Left forelimb (tissue), 1 donor: ENCODE measurements at regions not wholly inside any gene's neighbourhood (a gene's known extent, or its start where the extent isn't known, plus 50 kb on each side); places are given as distances from the start of the nearest gene placed in this dataset.

ENCODE experiments used
- DNase-seq: peaks from one replicate; pipeline ENCODE4 v3.0.0-alpha.2; 2018; ENCODE audit warnings: low spot score

DNA sequence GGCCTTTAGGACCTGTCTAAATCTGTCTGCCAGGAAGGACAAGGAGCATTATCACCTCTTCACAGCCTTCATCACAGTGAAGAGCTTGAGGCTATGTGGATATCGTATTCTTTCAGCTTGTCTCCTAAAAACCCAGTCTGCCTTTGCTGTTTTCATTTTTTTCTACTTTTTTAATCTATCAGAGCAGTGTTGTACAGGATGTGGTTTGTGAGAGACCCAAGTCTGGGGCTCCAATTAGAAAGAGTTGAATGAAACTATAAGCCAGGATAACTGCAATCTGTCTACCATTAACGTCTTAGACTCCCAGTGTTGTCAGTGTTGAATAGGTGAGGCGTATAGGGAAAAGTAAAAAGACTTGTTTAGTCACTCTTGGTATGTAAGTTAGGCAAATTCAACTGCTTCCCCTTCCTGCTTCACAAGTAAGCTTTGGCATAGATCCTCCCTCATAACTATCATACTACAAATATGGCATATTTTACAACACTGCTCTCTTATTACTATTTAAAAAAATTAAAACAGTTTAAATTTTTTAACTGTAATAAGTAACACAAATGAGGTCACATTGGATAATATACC, 1225.8 kb upstream of the PRMT6 start:
- no peak for DNase-seq

DNA sequence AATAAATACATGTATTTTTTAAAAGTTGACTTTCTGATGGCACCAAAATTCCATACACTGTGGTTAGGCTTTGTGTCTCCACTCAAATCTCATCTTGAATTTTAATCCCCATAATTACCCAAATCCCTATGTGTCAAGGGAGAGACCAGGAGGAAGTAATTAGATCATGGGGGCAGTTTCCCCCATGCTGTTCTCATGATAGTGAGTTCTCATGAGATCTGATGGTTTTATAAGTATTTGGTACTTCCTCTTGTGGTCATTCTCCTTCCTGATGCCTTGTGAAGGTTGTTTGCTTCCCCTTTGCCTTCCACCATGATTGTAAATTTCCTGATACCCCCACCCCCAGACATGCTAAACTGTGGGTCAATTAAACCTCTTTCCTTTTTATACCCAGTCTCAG, 1218.4 kb upstream of the PRMT6 start:
- no peak for DNase-seq

DNA sequence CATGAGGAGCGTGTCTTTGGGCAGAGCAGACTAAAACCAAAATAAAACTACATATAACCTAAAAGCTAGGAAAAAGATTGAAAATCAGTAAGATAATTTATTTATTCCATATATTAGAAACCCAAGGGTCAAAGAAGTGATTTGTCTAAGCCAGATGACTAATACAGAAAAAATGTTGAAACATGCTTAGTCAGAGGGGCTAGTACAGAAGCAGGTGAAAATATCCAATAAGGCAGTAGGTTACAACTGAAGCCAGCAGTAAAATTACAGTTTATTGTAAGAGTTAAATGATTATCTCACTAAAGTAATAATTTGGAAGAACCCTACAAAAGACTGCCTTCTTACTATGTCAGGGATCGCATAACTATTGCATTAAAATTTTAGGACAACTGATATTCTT, 1190.9 kb upstream of the PRMT6 start:
- no peak for DNase-seq

DNA sequence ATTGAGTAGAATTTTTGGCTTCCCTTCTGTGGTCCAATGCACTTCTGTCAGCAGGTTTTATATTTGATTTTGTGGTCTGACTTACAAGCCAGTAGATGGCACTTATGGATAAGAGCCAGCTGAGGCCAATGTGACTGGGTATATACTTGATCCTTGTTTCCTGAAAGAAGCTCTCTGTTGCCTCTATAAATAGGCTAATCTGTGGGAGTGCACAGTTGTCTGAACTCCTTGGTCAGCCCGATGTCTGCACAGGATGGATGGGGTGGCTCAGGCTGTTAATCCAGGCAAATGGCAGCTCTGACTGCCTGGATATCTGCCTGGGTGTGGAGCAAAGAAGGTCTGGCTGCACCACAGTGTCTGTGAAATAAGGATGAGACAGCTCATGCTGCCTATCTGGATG, 1183.7 kb upstream of the PRMT6 start:
- DNase-seq = no peak

DNA sequence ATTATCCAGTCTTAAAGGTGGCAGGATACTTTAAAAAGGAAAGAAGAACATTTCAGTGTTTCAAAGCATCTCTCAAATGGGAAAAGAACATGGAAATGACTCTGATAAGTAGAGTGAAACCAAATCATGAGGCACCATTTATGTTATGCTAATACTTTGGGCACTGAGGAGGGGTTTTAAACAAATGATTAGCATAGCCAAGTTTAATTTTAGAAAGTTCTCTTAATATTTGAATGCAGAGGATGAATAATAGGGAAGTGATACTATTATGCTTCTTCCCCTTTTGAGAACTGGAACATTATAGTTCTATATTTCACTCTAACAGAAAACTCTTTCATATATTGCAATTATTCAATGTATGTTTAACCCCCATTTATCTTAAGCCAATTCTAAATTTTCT, 1181.9 kb upstream of the PRMT6 start:
- no peak for DNase-seq

DNA sequence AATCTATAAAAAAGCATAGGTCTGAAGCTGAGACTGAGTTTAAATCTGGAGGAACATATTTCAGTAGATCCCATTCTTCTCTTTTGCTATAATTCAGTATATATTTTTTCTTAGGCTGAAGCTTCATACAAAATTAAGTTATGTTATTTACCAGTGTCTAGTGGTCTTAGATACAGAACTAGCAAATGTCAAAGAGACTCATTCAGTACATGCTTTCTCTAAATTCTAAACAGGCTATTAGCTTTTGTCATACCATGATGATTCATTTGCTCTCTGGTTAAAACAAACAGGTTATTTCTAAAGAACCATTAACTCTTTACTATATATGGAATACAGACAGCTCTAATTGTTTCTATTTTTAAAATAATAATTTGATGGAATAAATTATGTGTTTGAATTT, 1170.2 kb upstream of the PRMT6 start:
- DNase-seq = no peak

DNA sequence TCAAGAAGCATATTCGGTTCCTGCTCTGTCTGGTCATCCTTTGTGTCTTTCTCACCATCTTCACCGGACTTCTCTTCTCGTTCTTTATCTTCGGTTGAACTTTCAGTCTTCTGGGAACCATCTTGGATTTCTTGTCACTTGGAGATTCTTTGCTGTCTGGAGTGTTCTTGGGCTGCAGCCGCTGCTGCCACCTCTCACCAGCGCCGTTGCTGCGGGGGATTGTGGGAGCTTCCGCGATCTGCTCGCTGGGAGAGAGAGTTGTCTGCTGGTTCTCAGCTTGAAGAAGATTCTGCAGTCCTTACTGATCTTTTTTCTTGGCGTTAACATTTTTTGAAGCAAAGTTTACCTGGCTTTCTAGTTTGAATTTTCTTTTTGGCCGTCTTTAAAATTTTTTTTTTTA, 1165.2 kb upstream of the PRMT6 start:
- no peak for DNase-seq

DNA sequence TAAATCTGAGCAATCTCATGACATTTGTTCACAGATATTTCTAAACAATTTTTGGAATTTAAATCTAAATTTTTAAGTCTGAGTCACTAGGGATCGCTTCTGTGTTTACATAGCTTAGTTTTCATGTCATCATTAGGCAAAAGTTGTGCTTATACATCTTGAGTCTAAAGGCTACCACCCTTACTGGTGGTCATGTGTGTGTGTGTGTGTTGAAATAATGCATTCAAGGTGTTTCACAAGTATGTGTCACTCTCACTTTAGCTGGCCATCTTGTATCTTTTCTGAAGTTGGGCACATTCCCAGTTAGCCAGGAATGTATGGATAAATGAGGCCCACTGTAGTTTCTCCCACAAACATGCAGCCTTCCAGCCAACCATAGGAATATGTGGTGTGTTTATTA, 1162.5 kb upstream of the PRMT6 start:
- no peak for DNase-seq

DNA sequence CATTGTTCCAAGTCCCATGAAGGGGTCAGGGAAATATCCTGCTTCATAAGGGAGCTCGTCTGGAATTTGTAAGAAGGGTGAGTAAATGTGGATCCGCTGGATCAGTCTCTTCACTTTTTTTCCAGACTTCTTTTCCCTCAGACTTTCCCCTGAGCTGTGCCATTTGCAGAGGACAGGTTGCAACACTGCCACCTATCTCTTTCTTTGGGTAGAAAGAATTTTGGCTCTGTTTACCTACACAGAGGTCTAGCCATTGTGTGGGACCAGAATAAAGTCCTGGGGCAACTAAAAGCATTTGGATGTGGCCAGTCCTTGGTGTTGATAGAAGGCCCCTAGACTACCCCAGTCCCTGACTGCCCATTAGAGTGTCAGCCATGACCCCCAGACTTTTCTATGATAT, 1146.7 kb upstream of the PRMT6 start:
- no peak for DNase-seq

DNA sequence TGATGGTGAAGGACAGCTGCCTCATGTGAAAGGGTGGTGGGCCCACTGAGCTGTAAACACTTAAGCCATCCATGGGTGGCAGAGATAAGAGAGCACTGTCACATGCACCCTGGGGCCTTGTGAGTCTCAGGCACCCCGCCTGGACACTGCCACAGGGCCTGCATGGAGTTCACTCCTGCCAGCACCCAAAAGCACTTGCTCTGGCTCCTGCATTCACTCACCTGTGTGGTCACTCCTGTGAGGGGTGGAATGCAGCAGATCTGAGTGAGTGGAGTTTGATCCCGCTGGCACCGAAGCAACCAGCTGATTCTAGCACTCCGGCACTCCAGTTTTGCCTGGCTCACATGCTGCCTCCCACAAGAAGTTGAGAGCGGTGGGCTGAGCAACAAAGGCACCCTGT, 1142.1 kb upstream of the PRMT6 start:
- no peak for DNase-seq

DNA sequence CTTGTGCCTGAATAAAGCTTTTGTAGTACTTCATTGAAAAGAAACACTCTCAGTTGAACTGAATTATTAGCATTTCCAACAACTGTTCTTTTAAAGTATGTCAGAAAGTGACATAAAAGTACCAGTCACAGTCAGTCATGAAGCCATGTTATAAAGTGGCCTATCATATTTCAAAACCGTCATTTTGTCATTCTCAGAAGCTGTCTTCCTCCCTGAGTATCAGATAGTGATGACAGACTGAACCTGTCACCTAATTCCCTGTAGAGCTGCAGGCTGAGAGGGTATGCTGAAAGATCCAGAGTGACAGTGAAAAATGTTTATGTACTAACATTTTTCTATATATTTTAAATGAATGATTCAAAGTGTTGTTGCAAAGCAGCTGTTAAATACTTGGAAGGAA, 1121.7 kb upstream of the PRMT6 start:
- DNase-seq = no peak

DNA sequence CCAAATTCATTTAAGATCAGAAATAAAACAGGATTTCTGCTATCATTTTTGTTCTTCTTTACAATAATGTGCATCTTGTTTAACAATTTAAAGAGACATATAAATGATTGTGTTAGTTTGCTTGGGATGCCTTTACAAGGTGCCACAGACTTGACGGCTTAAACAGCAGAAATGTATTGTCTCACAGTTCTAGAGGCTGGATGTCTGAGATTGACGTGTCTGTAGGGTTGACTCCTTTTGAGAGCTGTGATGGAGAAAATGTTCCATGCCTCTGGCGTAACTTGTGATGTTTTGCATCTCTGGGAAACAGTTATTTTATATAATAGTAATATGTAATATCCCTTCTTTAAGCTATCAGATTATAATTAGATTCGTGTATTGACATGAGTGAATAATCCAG, 1091.6 kb upstream of the PRMT6 start:
- no peak for DNase-seq

DNA sequence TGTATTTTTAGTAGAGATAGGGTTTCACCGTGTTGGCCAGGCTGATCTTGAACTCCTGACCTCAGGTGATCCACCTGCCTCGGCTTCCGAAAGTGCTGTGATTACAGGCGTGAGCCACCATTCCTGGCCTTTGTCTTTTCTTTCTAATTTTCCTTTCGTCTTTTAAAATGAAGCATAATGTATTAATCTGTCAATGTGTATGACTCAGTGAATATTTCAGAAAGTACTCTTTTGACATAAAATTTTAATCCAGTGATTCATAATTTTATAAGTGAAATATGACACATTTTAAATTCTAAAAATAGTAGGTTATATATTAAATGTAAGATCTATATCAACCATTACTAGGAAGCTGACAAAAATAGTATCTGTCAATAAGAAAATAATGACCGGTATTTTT, 1059.0 kb upstream of the PRMT6 start:
- DNase-seq = no peak

DNA sequence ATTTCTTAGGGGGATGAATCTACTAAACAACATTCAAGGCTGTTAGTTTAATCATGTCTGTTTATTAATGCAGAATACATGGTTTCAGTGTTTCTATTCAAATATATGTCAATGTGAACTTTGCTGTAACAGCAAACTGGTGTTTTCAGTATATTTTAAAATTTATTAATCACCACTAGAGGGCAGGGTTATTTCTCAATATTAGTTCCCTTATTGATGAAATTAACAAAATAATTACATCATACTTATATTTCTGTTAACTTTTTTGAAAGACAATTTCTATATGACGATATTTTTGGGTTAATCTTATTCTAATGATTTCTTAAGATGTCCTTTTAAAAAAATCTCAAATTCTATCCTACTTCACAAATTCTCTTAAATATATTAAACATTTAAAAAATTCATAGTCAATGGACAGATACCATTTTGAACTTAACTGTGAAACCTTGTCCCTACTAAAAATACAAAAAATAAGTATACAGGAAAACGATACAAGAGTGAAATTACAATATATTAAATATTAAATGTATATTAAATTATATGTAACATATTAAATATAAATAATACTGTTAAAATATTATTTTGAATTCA, 1034.1 kb upstream of the PRMT6 start:
- DNase-seq = no peak

DNA sequence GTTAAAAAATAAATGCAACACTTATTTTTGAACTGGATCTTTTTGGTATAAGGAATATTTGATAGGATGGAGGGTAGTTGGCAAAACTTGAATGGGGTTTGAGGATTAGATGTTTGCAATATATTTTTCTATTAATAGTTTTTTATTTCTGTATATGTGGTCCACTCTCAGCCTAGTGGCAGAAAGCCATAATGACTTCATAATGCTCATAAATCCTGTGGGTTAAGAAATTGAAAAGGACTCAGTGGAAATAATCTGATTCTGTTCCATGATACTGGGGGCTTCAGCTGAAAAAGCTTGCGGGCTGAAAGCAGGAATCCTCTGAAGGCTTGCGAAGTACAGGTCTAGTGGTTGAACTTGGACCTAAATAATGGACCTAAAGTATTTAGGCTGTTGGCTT, 1028.6 kb upstream of the PRMT6 start:
- no peak for DNase-seq

DNA sequence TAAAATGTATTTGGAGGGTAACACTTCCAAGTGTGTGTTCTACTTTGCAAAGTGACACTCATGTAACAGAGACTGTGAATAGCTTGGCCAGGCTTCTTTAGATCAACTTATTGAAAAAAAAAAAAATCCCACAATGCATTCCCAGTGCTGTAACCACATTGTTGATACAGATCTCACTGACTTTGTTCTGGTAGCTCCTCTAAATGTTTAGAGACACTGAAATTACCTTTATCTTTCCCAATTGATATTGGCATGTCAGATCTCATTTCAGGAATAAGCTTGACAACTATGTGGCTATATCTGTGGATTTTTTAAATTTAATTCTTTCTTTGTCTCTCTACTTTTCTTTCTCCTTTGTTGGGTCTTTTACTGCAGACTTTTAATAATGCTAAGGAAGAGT, 1018.9 kb upstream of the PRMT6 start:
- no peak for DNase-seq

DNA sequence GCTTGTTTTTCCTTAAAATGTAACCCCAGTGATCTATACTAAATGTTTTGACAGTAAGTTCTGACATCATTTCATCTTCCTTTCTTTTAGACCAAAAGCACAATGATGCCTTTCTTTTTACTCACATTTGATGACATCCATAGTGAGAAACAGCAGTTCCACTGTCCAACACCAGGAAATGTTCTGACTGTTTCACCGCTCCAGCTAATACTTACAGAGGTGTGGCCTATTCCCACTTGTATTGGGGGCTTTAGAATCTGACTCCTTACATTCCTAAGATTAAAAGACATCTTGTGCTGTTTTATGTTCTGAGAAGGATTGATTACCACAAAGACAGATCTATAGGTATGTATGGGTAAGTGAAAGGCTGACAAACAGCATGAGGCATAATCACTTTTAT, 1018.2 kb upstream of the PRMT6 start:
- DNase-seq = no peak

DNA sequence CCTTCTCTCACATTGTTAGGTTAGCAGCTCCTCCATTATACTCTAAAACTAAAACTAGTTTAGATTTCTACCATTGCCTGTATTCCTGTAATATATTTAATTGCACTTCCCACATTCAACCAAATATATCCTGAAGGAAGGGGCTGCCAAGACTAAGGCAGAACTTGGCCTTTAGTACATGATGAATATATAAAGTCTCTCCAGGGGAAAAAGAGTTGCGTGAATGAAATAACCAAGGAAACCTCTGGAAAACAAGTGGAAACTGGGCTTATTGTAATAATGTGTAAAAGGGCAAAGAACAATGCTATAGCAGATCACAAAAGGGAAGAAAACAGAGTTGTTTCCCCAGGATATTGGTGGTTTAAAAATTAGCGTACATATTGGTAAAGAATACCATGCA, 1012.5 kb upstream of the PRMT6 start:
- no peak for DNase-seq

DNA sequence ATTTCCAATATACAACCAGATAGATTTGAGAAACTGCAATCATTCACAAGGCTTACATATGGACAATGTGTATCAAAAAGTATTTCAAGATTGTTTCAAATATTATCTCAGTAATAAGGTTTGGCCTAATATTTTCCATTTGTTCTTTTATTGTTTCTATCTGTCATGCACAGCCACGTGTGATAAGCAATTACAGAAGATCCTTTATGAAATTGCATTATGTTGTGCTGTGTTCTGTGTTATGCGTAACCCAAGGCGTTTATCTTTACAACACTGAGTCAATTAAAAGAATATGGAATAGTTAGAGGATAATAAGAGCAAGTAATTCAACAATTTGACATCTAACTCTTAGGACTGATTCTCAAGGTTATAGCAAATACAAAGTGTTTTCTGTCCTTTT, 1009.3 kb upstream of the PRMT6 start:
- no peak for DNase-seq

DNA sequence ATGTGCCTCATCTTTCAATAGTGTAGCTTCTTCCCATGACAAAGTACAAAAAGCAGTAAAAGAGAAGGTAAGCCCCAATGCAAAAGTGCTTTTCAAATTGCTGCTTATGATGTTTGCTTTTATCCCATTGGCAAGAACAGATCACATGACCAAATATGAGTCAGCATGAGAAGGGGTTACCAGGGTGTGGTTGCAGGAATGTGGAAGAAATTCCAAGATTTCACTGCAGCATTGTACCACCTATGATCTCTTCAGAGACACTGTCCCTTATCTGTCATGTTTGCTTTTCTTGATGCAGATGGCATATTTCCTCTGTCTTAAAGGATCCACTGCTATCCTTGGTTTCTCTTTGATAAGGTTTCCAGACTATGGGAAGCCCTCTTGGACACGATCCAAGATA, 1006.9 kb upstream of the PRMT6 start:
- no peak for DNase-seq

DNA sequence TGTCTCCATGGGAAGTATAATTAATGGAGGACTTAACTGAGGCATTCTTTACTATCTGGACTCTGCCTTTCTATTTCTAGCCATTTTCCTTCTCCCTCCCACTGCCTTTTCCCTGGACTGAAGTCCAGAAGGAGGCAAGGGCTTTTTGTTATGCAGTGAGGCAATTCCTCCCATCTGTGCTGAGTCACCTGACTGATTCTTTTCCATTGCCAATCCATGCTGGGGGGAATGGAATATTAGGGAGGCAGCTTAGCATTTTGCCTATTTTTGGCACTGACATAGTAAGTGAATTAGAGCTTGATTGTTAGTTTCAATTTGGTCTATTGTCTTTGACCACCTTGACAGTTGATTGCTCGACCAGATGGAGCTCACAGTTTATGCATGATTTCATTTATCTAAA, 1000.6 kb upstream of the PRMT6 start:
- no peak for DNase-seq

DNA sequence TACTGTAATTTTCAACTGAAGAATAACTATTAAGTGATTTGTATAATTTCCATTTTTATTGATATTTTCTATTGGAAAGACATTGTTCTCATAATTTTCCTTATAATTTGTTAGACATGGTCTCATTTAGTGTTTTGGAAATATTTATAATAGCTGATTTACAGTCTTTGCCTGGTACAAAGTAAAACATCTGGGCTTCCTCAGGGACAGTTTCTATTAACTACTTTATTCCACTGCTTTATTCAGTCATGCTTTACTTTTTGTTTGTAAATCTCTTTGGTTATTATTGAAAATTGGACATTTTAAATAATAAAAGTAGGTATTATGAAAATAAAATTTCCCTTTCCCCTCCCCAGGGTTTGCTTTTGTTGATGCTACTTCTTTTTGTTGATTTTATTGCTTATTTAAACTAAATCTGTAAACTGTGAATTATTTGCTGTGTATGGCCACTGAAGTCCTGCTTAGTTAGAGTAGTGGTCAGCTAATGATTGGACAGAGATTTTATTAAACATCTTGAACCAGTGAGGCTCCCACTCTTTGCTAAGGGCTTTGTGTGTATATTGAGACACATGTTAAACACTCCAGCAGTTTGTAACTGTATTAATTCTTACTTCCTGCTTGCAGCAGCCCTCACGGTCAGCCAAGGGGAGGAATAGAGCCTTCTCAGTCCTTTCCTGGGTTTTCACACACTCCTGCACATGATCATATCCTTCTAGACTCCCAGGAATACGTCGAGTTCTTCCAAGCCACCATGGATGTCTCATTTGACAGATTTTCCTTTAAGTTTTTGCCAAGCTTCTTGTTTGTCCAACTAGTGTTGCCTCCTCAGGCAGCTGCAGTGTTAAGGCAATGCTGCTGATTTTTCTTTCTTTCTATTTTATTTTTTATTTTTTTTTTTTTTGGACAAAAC, 994.6 kb upstream of the PRMT6 start:
- no peak for DNase-seq

DNA sequence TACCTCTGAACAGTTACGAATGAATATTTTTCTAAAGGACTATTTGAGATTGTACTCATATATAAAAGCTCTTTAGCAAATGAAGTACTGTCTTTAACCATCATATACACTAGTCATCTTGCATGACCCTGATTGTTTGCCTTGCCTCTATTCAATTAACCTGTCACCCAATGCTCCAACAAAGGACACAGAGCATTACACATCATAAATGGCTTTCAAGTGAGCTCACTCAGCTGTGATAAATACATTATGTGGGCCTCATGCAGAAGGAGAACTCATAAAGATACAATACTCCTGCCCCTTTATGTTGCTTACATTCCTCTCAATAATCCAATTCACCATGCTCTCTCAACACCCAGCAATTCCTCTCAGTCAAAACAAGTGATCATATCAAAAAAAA, 993.0 kb upstream of the PRMT6 start:
- DNase-seq = no peak
